Stomach (tissue), 4 donors: ENCODE measurements at regions not wholly inside any gene's neighbourhood (a gene's known extent, or its start where the extent isn't known, plus 50 kb on each side); places are given as distances from the start of the nearest gene placed in this dataset.

Experiments used
- CTCF ChIP-seq, 7 experiments: fragments of 450-650 bp in 4 of 7; fragments of 200-600 bp in 3 of 7; sonication (generic) in 3 of 7; IDR thresholded peaks; one replicate each; pipeline ENCODE4 v1.5.1; 2016 to 2019; ENCODE audit warnings: antibody characterized with exemption in 7 of 7, control low read depth in 2 of 7, mild to moderate bottlenecking in 1 of 7
- EP300 ChIP-seq: sonication (generic); formaldehyde crosslinking; IDR thresholded peaks from one replicate; pipeline ENCODE4 v1.6.1; 2017; ENCODE audit warnings: antibody characterized with exemption
- POLR2A ChIP-seq, 4 donors: fragments of 450-650 bp; IDR thresholded peaks; one replicate each; pipeline ENCODE4 v1.6.1; 2016; ENCODE audit warnings: antibody characterized with exemption in 4 of 4, control low read depth in 2 of 4, mild to moderate bottlenecking in 1 of 4, moderate library complexity in 1 of 4
- POLR2AphosphoS5 ChIP-seq, 3 donors: sonication (generic); formaldehyde crosslinking; IDR thresholded peaks; one replicate each; pipeline ENCODE4 v1.6.1; 2016; ENCODE audit warnings: antibody characterized with exemption in 3 of 3

- TF ChIP-seq CTCF (IDR thresholded peaks at IDR 0.05) (no peak), POLR2A (IDR thresholded peaks at IDR 0.05) (no peak), POLR2AphosphoS5 (IDR thresholded peaks at IDR 0.05) (no peak), EP300 (no peak)
These were observed 254.5 kb upstream of the SLITRK2 start for GRCh38 chrX:145563159-145563558.
